Esophagus squamous epithelium (tissue), 4 donors: ENCODE measurements at regions not wholly inside any gene's neighbourhood (a gene's known extent, or its start where the extent isn't known, plus 50 kb on each side); places are given as distances from the start of the nearest gene placed in this dataset.

Experiments used
- POLR2A ChIP-seq, 4 donors: fragments of 450-650 bp; IDR thresholded peaks; one replicate each; pipeline ENCODE4 v1.6.1; 2017; ENCODE audit warnings: antibody characterized with exemption in 4 of 4, mild to moderate bottlenecking in 4 of 4, moderate library complexity in 3 of 4
- TF ChIP-seq, protein P1 (sequence below), 6 experiments: fragments of 450-650 bp in 4 of 6; fragments of 200-600 bp in 2 of 6; sonication (generic) in 2 of 6; IDR thresholded peaks; one replicate each; pipeline ENCODE4 v1.5.1; 2016 to 2019; ENCODE audit warnings: antibody characterized with exemption in 6 of 6, mild to moderate bottlenecking in 4 of 6, moderate library complexity in 4 of 6

DNA sequence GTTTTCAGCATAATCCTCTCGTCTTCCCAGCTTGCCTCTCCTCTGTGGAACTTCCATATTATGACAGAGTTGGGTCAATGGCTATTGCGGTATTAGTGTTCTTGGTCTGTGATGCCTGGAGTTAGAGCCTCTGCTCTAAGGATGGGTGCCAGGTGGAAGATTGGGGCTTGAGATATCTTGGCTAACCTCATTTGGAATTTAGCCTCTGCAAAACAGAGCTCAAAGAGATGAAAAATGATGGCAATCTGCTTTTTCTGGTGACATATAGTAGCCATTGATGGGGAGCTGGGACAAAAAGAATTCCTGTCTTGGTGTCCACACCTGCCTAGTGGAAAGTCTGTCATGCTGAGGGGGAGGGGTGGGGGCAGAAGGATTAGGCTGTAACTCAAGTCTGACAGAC lies 152.1 kb downstream of the RPL10L start:
- TF ChIP-seq, protein P1, sequence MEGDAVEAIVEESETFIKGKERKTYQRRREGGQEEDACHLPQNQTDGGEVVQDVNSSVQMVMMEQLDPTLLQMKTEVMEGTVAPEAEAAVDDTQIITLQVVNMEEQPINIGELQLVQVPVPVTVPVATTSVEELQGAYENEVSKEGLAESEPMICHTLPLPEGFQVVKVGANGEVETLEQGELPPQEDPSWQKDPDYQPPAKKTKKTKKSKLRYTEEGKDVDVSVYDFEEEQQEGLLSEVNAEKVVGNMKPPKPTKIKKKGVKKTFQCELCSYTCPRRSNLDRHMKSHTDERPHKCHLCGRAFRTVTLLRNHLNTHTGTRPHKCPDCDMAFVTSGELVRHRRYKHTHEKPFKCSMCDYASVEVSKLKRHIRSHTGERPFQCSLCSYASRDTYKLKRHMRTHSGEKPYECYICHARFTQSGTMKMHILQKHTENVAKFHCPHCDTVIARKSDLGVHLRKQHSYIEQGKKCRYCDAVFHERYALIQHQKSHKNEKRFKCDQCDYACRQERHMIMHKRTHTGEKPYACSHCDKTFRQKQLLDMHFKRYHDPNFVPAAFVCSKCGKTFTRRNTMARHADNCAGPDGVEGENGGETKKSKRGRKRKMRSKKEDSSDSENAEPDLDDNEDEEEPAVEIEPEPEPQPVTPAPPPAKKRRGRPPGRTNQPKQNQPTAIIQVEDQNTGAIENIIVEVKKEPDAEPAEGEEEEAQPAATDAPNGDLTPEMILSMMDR (IDR thresholded peaks at IDR 0.05), result no peak
- no peak for TF ChIP-seq POLR2A (IDR thresholded peaks at IDR 0.05)
